ENCODE measurements at regions not wholly inside any gene's neighbourhood (a gene's known extent, or its start where the extent isn't known, plus 50 kb on each side); places are given as distances from the start of the nearest gene placed in this dataset.

DNA sequence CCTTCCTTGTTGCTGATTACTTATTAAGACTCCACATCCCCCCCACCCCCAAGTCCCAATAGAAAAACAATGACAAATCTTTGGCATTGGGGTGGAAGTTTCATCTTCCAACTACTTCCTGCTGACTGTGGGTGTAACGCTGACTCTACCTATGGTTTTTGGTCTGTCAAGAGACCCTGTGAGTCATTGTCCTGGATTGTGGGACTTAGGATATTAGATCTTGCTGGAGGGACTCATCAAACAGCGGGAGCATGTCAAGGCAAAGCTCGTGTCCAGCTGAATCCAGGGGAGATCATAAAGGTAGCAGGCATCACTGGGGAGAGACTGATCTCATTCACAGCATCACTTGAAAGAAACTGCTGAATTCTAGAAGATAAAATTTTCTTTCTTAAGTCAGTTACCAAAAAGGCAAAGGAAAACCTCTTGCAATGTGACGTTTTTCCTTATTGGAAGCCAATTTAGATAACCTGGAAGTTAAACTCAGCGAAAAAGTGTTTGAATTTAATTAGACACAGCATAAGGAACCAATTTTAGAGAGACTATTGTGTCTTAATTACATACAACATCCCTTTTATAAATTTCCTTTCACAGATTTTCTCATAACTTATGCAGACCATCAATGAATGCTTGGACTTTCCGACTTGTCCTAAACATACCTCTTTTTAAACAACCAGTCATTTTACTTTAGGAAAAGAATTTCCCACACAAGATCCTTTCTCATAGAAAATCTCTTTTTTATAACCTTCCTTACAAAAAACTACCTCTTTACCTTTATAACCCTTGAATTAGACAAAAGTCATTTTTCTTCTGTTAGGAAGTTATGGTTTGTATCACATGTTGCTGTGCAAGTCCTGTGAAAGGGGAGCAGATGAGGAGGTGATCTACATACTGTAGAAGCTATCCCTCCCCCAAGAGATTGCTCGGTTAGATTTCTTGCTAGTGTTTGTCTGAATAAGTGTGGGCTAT lies 94.6 kb upstream of the SCAF11 start:
- Mint-ChIP-seq H3K4me1 (no peaks in the 10 kb centered on the region), H3K27me3 (ENCODE audit: low read depth in 3 of 3) (peaks cover 0 to 2% (median 1%) of the 10 kb centered on the region in 3 donors), H3K27ac (no peak overlapping the region), H3K9me3 (peaks cover 6 to 59% (median 25%) of the 10 kb centered on the region in 7 donors), H3K36me3 (no peaks in the 10 kb centered on the region), H3K4me3 (no peak overlapping the region)
- no peaks in the 10 kb centered on the region for H4K20me1 ChIP-seq (ENCODE audit: insufficient read depth, low read length)
- no peak overlapping the region for H3K27ac ChIP-seq (ENCODE audit: low read depth in 1 of 2, low read length in 2 of 2)
- H3K36me3 ChIP-seq (replicated peaks in 1 of 2; ENCODE audit: control insufficient read depth in 1 of 2, insufficient read depth in 2 of 2, low read length in 2 of 2), result no peaks in the 10 kb centered on the region
- no peak overlapping the region for H2AFZ ChIP-seq (ENCODE audit: insufficient read depth, low read depth, low read length, poor library complexity, severe bottlenecking)
- H3K79me2 ChIP-seq (ENCODE audit: insufficient read depth, low read length), result no peaks in the 10 kb centered on the region
- H3K9ac ChIP-seq (ENCODE audit: insufficient read depth, low read length, poor library complexity, severe bottlenecking), result no peak overlapping the region
- no peaks in the 10 kb centered on the region for H3K27me3 ChIP-seq (ENCODE audit: control insufficient read depth in 2 of 2, insufficient read depth in 2 of 2, low read length in 2 of 2)
- H3K4me2 ChIP-seq (replicated peaks; ENCODE audit: extremely low read depth, low read length, poor library complexity, severe bottlenecking), result no peak overlapping the region
- DNase-seq, result no peak
- H3K4me3 ChIP-seq (replicated peaks in 1 of 3; ENCODE audit: low read depth in 2 of 3, low read length in 3 of 3), result no peak overlapping the region
- 90% methylated on average over 2 of the region's 7 CpGs for WGBS (ENCODE audit: insufficient coverage)
- intact Hi-C loops (cut with micrococcal nuclease), result no loop called here
- no peaks in the 10 kb centered on the region for H3K4me1 ChIP-seq (ENCODE audit: control insufficient read depth in 1 of 2, insufficient read depth in 2 of 2, low read length in 2 of 2)
- TF ChIP-seq, protein P1, sequence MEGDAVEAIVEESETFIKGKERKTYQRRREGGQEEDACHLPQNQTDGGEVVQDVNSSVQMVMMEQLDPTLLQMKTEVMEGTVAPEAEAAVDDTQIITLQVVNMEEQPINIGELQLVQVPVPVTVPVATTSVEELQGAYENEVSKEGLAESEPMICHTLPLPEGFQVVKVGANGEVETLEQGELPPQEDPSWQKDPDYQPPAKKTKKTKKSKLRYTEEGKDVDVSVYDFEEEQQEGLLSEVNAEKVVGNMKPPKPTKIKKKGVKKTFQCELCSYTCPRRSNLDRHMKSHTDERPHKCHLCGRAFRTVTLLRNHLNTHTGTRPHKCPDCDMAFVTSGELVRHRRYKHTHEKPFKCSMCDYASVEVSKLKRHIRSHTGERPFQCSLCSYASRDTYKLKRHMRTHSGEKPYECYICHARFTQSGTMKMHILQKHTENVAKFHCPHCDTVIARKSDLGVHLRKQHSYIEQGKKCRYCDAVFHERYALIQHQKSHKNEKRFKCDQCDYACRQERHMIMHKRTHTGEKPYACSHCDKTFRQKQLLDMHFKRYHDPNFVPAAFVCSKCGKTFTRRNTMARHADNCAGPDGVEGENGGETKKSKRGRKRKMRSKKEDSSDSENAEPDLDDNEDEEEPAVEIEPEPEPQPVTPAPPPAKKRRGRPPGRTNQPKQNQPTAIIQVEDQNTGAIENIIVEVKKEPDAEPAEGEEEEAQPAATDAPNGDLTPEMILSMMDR (IDR thresholded peaks at IDR 0.05), result no peak
- peaks cover 6 to 32% of the 10 kb centered on the region in 2 donors for H3K9me3 ChIP-seq (replicated peaks in 1 of 2; ENCODE audit: control insufficient read depth in 1 of 2, insufficient read depth in 1 of 2, low read length in 2 of 2)

DNA sequence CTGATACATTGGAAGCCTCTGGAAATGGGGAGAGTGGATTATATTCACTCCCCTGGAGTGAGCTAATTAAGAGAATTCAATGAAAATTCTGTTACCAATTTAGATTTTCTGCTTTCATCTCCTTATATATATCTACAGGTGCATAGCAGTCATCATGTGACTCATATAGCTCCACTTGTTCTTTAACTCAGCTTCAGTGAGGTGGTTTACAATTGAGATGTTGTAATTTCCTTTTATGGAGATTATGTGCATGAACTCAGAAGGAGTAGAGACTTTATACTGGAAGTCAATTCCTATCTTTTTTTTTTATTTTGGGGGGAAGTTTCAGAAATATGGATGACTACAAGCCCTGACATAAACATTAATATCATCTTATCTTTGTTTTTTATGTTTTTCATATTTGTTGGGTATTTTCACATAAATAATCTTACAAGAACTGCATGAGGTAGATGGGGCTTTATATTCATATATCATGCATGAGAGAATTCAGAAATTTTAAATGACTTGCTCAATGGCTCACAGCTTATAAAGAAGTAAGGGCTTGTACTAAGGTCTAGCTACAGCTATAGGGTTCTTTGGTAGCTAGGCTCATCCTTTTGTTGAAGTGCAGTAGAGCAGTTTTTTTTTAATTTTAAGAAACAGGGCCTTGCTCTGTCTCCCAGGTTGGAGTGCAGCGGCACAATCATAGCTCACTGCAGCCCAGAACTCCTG lies 92.3 kb upstream of the SCAF11 start:
- H4K20me1 ChIP-seq (ENCODE audit: insufficient read depth, low read length), result no peaks in the 10 kb centered on the region

More for the DNA sequence above, 92.3 kb upstream of the SCAF11 start:
- Mint-ChIP-seq H3K4me1 (no peaks in the 10 kb centered on the region), H3K36me3 (peaks cover 0 to 3% of the 10 kb centered on the region in 2 donors), H3K27ac (no peak overlapping the region), H3K27me3 (ENCODE audit: low read depth in 3 of 3) (peaks cover 0 to 1% (median 0%) of the 10 kb centered on the region in 3 donors), H3K4me3 (no peak overlapping the region), H3K9me3 (peaks cover 18 to 70% (median 34%) of the 10 kb centered on the region in 7 donors)
- Histone ChIP-seq H3K27me3 (ENCODE audit: control insufficient read depth in 2 of 2, insufficient read depth in 2 of 2, low read length in 2 of 2) (no peaks in the 10 kb centered on the region), H3K9ac (ENCODE audit: insufficient read depth, low read length, poor library complexity, severe bottlenecking) (no peak overlapping the region), H3K36me3 (replicated peaks in 1 of 2; ENCODE audit: control insufficient read depth in 1 of 2, insufficient read depth in 2 of 2, low read length in 2 of 2) (no peaks in the 10 kb centered on the region), H3K4me3 (replicated peaks in 1 of 3; ENCODE audit: low read depth in 2 of 3, low read length in 3 of 3) (no peak overlapping the region), H3K27ac (ENCODE audit: low read depth in 1 of 2, low read length in 2 of 2) (no peak overlapping the region), H3K4me1 (ENCODE audit: control insufficient read depth in 1 of 2, insufficient read depth in 2 of 2, low read length in 2 of 2) (no peaks in the 10 kb centered on the region), H3K79me2 (ENCODE audit: insufficient read depth, low read length) (no peaks in the 10 kb centered on the region), H3K4me2 (replicated peaks; ENCODE audit: extremely low read depth, low read length, poor library complexity, severe bottlenecking) (no peak overlapping the region), H3K9me3 (replicated peaks in 1 of 2; ENCODE audit: control insufficient read depth in 1 of 2, insufficient read depth in 1 of 2, low read length in 2 of 2) (peaks cover 15 to 37% of the 10 kb centered on the region in 2 donors), H2AFZ (ENCODE audit: insufficient read depth, low read depth, low read length, poor library complexity, severe bottlenecking) (no peak overlapping the region)
- no peak for DNase-seq
- intact Hi-C loops (cut with micrococcal nuclease), result no loop called here
- TF ChIP-seq, protein P1 (IDR thresholded peaks at IDR 0.05), result no peak
- no CpG with 5 or more reads among the region's 1 CpG for WGBS (ENCODE audit: insufficient coverage)
